Ectodermal cell (in vitro differentiated cells): ENCODE measurements at regions not wholly inside any gene's neighbourhood (a gene's known extent, or its start where the extent isn't known, plus 50 kb on each side); places are given as distances from the start of the nearest gene placed in this dataset.

Experiments
- H3K27ac ChIP-seq: 2 replicates; pipeline ENCODE4 v1.7.0; 2013; ENCODE audit warnings: mild to moderate bottlenecking, low read depth, low read length; ENCODE audit not compliant: insufficient read depth, poor library complexity, severe bottlenecking
- H3K27me3 ChIP-seq: 2 replicates; pipeline ENCODE4 v1.7.0; 2013; ENCODE audit warnings: mild to moderate bottlenecking, low read length; ENCODE audit not compliant: insufficient read depth, control insufficient read depth, poor library complexity, severe bottlenecking
- H3K36me3 ChIP-seq: one replicate; pipeline ENCODE4 v1.7.0; 2013; ENCODE audit warnings: low read length; ENCODE audit not compliant: control insufficient read depth, insufficient read depth
- H3K4me1 ChIP-seq: one replicate; pipeline ENCODE4 v1.7.0; 2013; ENCODE audit warnings: low read length; ENCODE audit not compliant: control insufficient read depth, insufficient read depth
- H3K4me3 ChIP-seq: 2 replicates; pipeline ENCODE4 v1.7.0; 2013; ENCODE audit warnings: low read depth, low read length, control low read depth; ENCODE audit not compliant: insufficient read depth
- H3K9me3 ChIP-seq: 2 replicates; pipeline ENCODE4 v1.7.0; 2013; ENCODE audit warnings: mild to moderate bottlenecking, low read length, moderate library complexity; ENCODE audit not compliant: control insufficient read depth
- WGBS, 2 experiments: methylation state at CpG; one replicate each; pipeline ENCODE4 v1.1.7; 2013; ENCODE audit warnings: missing lambda C conversion rate in 2 of 2; 5-methylcytosine and 5-hydroxymethylcytosine counted together

DNA sequence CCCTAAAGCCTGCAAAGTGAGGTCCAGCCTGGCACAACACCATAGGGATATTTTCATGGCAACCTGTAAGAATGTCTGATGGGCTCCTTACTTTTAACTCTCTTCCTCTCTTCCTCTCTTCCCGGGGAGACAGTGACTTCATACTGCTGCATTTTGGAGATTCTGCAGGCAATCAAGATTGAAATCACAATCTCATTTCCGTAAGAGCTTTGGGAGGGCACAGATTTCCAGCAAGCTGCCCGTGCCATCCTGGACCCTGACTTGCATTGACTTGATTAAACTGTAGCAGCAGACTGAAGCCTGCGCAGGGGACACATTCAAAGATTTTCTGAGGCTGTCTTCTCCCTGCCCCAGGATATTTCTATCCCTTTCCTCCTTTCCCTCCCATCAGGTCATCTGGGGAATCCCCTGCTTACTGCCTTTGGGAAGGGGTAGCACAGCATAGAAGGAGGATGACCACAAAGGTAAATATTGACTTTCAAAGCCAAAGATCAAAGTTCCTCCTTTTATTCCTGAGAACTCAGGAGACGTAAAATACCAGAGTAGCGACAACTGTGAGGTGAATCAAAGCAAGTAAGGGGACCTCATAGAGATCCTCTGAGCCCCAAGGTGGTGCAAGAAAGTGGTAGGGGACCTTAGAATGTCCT is 504.0 kb upstream of the ARID1B start:
- H3K27ac ChIP-seq, result no peak overlapping the region
- no peaks in the 10 kb centered on the region for H3K9me3 ChIP-seq
- H3K27me3 ChIP-seq, result no peaks in the 10 kb centered on the region
- H3K4me3 ChIP-seq, result no peak overlapping the region
- no peaks in the 10 kb centered on the region for H3K36me3 ChIP-seq
- no peaks in the 10 kb centered on the region for H3K4me1 ChIP-seq
- WGBS, 2 experiments, result 90 to 92% methylated on average over 6 of the region's 6 CpGs

DNA sequence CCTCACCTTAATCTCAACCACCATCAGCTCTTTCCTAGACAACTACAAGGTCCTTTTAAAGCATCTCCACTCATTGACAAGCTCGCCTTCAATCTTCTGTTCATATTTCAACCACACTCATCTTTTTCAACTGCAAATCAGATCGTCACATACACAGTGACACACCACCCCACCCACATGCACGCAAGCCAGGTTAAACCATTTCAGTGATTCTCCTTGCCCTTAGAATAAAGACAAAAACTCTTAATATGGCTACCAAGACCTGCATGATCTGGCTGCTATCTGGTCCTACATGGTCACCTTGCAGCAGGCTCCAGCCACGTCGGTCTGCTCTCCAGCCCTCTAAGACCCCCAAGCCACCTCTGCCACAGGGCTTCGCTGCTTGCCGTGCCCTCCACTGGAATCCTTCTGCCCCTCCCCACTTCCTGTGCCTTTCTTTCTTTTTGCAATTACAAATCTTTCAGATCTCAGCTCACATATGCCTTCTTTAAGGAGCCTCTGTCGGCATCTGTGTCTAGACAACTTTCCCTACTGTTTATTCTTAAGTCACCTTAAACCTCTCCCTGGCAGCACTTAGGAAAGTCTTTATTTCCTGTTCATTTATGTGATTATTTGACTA is 507.3 kb upstream of the ARID1B start:
- Histone ChIP-seq H3K9me3 (no peaks in the 10 kb centered on the region), H3K27me3 (no peaks in the 10 kb centered on the region), H3K36me3 (no peaks in the 10 kb centered on the region), H3K27ac (no peak overlapping the region), H3K4me1 (no peaks in the 10 kb centered on the region), H3K4me3 (no peak overlapping the region)
- 91 to 94% methylated on average over 8 of the region's 8 CpGs for WGBS, 2 experiments

GRCh38 chr6:156268849-156269248 is 508.3 kb upstream of the ARID1B start:
- Histone ChIP-seq H3K36me3 (no peaks in the 10 kb centered on the region), H3K9me3 (no peaks in the 10 kb centered on the region), H3K27me3 (no peaks in the 10 kb centered on the region), H3K4me1 (no peaks in the 10 kb centered on the region), H3K27ac (no peak overlapping the region), H3K4me3 (no peak overlapping the region)
- 90 to 95% methylated on average over 3 of the region's 3 CpGs for WGBS, 2 experiments

DNA sequence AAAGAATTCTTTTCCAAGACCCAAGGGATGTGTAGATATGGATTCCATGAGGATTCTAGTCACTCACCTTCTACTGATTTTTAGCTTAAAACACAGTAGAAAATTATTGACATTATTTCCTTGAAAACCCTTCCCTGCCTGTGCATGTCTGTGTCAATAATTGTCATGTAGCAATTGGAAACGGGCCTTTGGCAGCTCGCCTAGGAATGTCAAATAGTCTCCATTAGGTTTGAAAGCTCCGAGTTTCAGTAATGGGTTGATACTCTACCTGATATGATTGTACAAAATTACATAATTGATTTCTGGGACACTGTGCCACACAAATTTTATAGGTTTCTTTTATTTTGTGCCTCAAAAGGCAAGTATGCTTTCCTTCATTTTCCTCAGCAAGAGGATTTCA is 515.2 kb upstream of the ARID1B start:
- Histone ChIP-seq H3K9me3 (no peaks in the 10 kb centered on the region), H3K36me3 (no peaks in the 10 kb centered on the region), H3K27me3 (no peaks in the 10 kb centered on the region), H3K4me1 (no peaks in the 10 kb centered on the region), H3K27ac (no peak overlapping the region), H3K4me3 (no peak overlapping the region)
- 94 to 97% methylated on average over 3 of the region's 3 CpGs for WGBS, 2 experiments

DNA sequence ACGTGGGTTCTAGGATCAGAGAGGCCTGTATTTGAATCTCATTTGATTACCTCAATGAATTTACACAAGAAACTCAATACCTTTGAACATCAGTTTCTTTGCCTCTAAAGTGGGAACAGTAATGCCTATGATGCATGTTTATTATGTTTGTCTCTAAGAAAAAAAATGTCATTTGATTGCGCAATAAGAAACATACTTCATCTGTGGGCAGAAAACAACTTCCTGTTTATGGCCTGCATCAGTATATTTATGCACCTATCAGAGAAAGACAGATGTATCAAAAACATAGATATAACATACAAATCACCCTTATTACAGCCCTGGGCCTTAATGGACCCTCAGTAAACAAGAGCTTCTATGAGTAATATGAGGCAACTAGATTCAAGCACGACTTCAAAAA is 516.4 kb upstream of the ARID1B start:
- no peak overlapping the region for H3K4me3 ChIP-seq
- no peaks in the 10 kb centered on the region for H3K9me3 ChIP-seq
- no peak overlapping the region for H3K27ac ChIP-seq
- 88 to 98% methylated on average over 3 of the region's 3 CpGs for WGBS, 2 experiments
- no peaks in the 10 kb centered on the region for H3K27me3 ChIP-seq
- H3K36me3 ChIP-seq, result no peaks in the 10 kb centered on the region
- no peaks in the 10 kb centered on the region for H3K4me1 ChIP-seq

GRCh38 chr6:156258981-156259380 is 518.2 kb upstream of the ARID1B start:
- no peaks in the 10 kb centered on the region for H3K9me3 ChIP-seq
- H3K27me3 ChIP-seq, result no peaks in the 10 kb centered on the region
- 93 to 100% methylated on average over 1 to 3 of the region's 3 CpGs for WGBS, 2 experiments
- no peaks in the 10 kb centered on the region for H3K36me3 ChIP-seq
- H3K27ac ChIP-seq, result no peak overlapping the region
- H3K4me1 ChIP-seq, result no peaks in the 10 kb centered on the region
- H3K4me3 ChIP-seq, result no peak overlapping the region

GRCh38 chr6:156256161-156256560 is 521.0 kb upstream of the ARID1B start:
- no peaks in the 10 kb centered on the region for H3K27me3 ChIP-seq
- H3K4me3 ChIP-seq, result no peak overlapping the region
- H3K36me3 ChIP-seq, result no peaks in the 10 kb centered on the region
- WGBS, 2 experiments, result 95 to 98% methylated on average over 10 of the region's 10 CpGs
- H3K9me3 ChIP-seq, result no peaks in the 10 kb centered on the region
- no peaks in the 10 kb centered on the region for H3K4me1 ChIP-seq
- H3K27ac ChIP-seq, result no peak overlapping the region

DNA sequence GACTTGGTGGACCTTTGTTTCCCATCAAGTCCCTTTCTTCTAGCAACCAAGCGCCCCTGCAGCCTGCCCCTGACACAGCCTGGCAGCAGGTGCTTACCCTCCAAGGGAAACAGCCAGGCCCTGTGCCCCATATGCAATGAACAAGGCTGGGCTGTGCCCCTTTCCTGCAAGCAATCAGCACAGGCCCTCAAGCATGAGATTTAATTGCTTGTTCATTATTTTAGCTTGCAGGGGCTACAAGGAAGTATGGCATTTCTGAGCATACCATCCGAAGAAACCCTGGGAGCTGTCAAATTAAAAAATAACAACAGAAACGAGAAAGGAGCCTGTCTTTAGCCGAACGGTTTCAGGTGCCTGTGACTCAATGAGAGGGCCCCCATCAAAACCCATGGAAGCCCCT is 522.9 kb upstream of the ARID1B start:
- H3K4me1 ChIP-seq, result no peaks in the 10 kb centered on the region
- no peak overlapping the region for H3K4me3 ChIP-seq
- WGBS, 2 experiments, result 90 to 94% methylated on average over 5 of the region's 5 CpGs
- no peaks in the 10 kb centered on the region for H3K9me3 ChIP-seq
- no peak overlapping the region for H3K27ac ChIP-seq
- H3K36me3 ChIP-seq, result no peaks in the 10 kb centered on the region
- no peaks in the 10 kb centered on the region for H3K27me3 ChIP-seq

DNA sequence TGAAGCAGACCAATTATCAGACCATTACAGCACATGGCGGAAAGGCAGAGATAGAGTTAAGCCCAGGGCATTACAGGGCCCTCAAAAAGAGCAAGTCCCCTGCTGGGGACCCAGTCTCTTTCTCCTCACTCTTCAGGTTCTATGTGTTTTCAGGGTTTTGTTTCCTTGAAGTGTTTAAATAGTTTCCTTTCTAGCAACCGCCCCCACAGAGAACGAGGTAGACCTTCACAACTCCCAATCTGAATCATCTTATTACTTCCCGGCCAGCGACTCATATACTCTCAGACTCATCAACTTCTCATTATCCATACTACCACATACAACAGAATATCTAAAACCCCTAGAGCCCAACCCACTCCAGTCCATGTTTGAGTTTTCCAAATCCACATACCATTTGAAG is 526.6 kb upstream of the ARID1B start:
- Histone ChIP-seq H3K27me3 (no peaks in the 10 kb centered on the region), H3K4me3 (no peak overlapping the region), H3K4me1 (no peaks in the 10 kb centered on the region), H3K9me3 (no peaks in the 10 kb centered on the region), H3K27ac (no peak overlapping the region), H3K36me3 (no peaks in the 10 kb centered on the region)
- 85 to 87% methylated on average over 5 of the region's 5 CpGs for WGBS, 2 experiments

DNA sequence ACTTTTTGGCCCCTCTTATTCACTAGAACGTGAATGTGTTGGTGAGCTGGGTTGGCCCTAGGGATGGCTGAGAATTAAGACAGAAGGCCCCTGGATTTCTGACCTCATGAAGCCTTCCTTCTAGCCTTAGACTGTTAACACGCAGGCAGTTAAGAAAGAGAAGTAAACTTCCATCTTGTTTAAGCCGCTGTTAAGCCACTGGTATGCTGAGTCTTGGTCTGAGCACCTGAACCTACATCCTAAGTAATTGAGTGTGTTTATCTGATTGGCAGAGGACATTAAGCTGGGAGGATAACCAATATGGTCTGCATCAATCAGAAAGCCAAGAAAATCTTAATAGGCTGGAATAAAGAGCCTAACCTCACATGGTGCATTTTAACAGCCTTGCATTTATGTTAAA is 535.0 kb upstream of the ARID1B start:
- H3K27ac ChIP-seq, result no peak overlapping the region
- H3K4me1 ChIP-seq, result no peaks in the 10 kb centered on the region
- no peak overlapping the region for H3K4me3 ChIP-seq
- H3K9me3 ChIP-seq, result no peaks in the 10 kb centered on the region
- WGBS, 2 experiments, result 92 to 93% methylated on average over 3 of the region's 3 CpGs
- no peaks in the 10 kb centered on the region for H3K36me3 ChIP-seq
- no peaks in the 10 kb centered on the region for H3K27me3 ChIP-seq
